Brain pericyte (primary cell): ENCODE measurements at regions not wholly inside any gene's neighbourhood (a gene's known extent, or its start where the extent isn't known, plus 50 kb on each side); places are given as distances from the start of the nearest gene placed in this dataset.
"Not testable (repeated sequence)": the region's sequence is repeated elsewhere in the genome, so short reads cannot be mapped to it uniquely, and the experiment has no call there.

Experiments
- DNase-seq: peaks from one replicate; pipeline ENCODE4 v3.0.0-alpha.2; 2012; ENCODE audit warnings: low read depth, low spot score

DNA sequence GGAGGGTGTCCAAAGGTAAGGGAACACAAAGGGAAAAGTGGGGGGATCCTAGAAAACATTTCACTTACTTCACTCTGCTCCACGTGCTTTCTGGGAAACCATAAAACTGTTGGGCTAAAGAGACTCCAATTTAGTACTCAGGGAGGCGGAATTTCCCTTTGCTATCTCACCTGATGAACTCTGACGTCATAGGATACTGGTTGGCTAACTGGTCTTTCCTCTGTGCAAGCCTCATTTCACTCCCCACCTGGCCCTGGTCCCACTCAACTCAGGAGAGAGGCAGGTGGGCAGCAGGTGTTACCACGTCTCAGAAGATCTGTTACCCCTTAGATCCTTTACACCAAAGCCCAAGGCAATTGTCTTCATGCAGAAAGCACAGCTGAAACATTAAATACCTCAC, 51.8 kb upstream of the PMAIP1 start:
- no peak for DNase-seq

DNA sequence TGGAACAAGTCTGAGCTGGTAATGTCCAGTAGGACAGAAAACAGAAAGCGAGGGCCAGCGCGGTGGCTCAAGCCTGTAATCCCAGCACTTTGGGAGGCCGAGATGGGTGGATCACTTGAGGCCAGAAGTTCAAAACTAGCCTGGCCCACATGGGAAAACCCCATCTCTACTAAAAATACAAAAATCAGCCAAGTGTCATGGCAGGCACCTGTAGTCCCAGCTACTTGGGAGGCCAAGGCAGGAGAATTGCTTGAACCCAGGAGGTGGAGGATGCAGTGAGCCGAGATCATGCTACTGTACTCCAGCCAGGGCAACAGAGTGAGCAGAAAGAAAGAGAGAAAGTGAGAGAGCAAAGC, 52.3 kb upstream of the PMAIP1 start:
- not testable (repeated sequence) for DNase-seq

DNA sequence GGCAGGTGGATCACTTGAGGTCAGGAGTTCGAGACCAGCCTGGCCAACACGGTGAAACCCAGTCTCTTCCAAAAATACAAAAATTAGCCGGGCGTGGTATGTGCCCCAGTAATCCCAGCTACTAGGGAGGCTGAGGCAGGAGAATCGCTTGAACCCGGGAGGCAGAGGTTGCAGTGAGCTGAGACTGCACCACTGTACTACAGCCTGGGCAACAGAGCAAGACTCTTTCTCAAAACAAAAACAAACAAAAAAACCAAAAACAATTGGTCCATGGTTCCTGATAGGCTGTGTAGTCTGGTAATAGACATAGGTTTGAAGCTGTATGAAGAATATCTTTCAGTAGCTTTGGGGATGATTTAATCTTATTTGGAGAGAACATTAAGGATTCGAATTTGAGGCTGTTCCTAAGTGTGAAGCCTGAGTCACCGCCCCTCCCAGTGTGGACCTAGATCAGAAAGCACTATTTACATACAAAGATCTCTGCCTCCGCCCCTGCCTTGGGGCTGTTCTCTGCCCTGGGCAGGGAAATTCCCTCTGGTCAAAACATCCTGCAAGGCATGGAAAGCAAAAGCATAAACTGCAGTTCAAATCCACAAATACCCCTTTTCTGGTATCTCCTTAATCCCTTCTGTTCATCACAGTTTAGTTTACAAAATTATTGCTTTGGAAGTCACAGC, 52.8 kb upstream of the PMAIP1 start:
- no peak for DNase-seq

DNA sequence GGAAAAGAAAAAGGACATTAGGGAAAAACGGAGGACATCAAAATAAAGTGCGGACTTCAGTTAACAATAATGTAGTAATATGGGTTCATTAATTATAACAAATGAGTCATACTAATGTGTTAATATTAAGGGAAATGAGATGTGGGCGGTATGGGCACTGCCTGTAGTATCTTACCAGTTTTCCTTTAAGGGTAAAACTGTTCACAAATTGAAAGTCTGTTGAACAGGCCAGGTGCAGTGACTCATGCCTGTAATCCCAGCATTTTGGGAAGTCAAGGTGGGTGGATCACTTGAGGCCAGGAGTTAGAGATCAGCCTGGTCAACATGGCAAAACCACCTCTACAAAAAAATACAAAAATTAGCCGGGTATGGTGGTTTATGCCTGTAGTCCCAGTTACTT, 56.8 kb upstream of the PMAIP1 start:
- DNase-seq = no peak

DNA sequence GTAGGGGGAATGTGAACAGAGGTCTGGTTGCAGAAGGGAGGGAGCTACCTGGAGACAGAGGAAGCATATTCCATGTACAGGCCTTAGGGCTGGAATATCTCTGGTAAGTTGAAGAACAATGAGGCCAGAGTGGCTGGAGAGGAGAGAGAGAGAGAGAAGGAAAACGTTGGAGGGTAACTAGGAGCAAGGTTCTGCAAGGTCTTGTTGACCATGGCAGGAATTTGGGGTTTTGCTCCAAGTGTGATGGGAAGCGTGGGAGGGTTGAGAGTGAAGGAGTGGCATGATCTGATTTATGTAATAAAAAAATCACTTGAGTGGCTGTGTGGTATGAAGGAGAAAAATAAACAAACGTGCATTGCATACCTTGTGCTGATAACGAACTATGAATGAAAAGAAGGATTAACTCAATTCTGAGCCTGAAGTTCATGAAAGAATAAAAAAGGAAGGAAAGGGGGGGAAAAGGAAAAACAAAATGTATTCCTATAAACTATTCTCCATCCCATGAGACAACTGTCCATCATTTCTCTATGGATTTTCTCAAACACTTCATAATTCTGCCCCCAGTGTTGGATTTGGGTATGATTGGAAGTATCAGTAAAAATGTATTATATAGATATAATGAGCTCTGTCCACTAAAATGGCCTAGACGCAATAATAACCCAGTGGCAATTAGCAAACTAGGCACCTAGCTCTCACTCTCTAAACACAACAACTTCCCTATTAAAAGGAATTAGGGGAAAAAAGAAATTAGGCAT, 59.7 kb upstream of the PMAIP1 start:
- no peak for DNase-seq

DNA sequence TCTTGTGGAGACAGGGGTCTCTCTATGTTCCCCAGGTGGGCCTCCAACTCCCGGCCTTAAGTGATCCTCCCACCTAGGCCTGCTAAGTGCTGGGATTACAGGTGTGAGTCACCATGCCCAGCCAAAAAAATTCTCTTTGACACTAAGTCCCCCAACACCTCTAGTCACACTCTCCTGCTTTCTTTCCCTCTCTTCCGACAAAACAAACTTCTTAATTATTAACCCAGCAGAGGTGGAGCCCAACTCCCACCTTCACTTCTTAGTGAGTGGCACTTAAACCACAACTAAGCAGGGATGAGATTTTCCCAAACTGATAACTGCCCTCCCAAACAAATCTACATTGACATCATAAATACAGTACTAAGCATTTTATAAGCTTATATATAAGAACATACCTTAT, 60.5 kb upstream of the PMAIP1 start:
- DNase-seq = no peak

DNA sequence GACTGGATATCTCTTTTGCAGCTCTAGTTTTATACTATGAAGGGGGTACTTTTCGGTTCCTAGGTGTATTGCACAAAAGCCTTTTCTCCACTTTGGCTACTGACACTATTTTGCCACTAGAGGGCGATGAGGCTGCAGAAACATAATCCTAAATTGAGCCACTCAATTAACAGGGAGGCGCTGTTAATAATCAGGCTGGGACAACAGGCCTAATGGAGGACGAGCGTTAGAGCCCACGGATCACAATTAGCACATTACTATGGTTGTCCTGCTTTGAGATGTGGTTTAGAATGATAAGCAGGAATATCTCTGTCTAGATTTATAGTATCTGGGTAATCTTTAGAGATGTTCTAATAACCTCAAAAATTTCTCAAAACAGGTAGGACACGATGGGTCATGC, 62.2 kb upstream of the PMAIP1 start:
- DNase-seq = no peak

DNA sequence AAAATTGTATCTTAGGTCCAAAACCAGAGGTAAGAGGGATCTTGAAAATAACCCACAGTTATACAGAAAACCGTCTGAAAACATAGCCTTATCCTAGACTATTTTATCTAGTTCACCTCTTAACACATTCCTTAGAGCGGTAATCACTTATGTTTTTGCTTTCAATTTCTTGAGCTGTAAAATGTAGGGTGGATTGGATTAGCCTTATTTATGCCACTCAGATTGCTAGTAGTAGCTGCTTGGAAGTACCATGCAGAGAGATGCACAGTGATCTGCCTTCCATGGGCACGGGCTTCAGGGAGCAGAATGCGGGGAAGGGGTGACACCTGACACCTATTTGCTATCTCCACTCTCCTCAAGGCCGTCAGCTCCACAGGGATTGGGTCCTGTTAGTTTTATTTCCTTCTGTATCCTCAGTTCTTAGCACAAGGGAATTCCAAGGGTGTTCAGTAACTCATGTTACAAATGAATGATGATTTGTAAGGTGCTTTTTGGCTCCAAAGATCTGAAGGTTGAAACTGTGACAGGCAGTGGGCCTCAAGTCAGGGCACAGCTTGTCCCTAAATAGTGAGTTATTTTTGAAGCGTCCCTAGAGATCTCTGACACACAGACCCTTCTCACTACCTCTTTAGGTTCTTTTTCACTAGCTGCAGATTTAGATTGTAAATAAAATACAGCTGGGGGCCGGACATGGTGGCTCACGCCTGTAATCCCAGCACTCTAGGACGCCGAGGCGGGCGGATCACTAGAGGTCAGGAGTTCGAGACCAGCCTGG, 64.0 kb upstream of the PMAIP1 start:
- DNase-seq = no peak

DNA sequence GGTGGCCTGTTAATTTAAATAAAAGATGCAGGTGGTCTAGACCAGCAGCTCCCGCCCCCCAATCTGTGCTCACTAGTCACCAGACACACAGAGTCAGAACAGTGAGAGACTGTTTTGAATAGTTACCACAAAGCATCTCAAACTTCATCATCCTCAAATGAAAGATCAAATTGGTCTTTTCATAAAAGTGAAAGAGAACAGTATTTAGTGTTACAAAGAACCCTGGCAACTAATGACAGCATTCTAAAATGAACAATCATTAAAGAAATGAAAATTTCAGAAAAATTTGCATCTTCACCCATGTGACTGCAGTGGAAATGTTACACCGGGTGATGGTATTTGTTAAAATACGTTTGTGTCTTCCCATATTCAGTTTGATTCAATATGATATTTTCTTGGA, 65.5 kb upstream of the PMAIP1 start:
- DNase-seq = no peak

DNA sequence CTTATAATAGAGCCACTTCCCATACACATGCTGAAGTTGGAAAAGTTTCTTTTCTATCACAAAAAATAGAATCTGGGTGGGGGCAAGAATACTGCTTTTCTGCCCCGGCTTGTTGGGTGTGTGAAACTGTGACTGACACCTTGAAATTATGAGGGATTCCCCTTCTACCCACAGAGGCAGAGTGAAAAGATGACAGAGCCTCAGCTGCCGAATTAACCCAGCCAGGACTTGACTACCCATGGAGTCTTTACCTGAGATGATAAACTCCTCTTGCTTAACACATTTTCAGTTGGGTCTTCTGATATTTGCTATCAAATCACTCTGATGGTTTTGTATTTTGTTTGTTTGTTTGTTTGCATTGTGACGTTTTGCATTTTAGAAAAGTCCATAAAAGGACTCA, 66.0 kb upstream of the PMAIP1 start:
- DNase-seq = no peak

DNA sequence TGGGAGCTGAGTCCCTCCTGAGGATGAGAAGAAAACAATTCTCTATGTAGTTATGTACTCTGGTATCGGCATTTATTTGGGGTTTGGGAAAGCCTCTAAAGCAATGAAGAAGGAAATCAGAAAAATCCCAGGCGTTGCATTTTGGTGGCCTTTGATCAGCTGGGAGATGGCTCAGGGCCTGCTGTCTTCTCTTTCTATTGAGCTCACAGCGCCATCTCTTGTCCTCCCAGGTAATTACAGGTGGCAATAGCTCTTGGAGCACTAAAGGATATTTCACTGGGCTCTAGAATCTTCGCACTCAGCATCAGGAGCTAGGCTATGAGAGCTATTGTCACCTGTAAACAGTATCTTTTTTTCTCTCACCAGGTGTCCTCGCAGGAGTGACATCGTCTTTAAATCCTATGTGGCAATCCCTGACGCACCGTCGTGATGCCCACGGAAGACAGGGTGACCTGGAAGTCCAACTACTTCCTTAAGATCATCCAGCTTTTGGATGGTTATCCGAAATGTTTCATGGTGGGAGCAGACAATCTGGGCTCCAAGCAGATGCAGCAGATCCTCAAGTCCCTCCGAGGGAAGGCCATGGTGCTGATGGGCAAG, 76.1 kb upstream of the PMAIP1 start:
- no peak for DNase-seq

DNA sequence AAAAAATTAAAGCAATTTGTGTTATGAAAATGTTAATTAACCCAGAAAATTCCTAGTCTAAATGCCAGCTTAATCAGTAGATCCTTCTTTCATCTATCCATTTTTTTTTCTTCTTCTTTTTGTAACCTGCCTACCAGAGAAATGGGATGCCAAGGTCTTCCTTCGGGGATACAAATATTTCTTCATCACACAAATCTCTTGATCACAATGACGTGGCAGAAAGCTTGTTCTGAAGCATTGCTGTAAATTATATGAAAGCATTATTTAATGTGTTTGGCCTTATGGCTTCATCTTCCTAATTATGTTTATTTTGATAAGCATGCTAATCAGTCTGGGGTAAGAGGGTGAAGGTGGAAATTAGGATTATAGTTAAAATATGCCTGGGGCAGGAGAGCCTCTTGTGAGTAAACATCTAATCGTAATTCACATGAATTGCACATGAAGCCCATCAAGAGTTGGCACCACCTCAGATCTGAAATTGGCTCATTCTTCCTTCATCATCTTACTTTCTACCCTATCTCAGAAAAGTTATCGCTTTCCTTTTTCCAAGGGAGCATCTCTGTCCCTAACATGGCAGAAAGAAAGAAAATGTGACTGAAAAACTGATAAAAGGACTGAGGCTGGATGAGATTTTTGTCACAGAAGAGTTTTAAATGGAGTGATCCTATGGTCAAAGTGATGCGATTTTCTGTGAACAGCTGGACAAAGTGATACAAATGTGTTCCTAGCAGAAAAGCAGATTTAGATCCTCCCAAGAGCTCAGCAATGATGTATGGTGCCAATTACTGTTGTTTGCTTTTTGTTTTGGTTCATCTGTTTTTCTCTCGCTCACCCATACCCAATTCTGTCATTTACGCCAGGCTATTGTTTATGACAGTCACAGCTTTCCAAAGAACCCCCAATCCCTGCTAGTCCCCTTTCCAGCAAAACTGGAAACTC, 76.9 kb upstream of the PMAIP1 start:
- no peak for DNase-seq

DNA sequence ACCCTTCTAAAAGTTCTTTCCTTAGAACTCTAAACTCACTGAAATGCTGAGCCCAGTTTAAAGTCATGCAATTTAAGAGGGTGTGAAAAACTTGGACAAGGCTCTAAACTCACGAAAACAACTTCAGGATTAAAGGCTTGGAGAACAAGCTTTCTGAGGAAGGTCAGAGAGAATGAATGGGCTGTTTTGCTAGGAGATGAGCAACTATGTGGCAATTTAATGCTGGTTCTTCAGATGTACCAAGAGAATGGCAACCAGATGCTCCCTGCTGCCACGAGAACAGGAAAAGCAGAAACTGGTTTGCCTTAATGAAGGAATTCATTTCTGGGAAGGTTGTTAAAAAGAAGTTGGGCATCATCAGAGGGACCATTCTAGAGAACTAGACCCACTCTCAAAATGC, 77.8 kb upstream of the PMAIP1 start:
- no peak for DNase-seq

DNA sequence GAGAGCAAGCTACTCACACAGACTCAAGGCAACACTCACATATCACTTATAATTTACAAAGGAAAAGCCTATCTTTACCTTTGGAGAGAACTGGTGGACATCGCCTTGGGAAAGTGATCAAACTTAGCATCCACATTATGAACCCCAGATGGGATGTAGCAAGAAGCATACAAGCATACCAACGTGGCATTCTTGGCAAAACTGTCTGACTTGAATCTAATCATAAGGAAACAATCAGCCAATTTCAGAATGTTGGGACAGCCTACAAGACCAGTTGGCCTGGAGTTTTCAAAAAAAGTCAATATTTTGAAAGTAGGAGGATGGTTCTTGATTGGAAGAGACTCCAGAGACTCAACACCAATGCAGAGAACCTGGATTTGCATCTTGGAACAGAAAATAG, 79.1 kb upstream of the PMAIP1 start:
- no peak for DNase-seq

DNA sequence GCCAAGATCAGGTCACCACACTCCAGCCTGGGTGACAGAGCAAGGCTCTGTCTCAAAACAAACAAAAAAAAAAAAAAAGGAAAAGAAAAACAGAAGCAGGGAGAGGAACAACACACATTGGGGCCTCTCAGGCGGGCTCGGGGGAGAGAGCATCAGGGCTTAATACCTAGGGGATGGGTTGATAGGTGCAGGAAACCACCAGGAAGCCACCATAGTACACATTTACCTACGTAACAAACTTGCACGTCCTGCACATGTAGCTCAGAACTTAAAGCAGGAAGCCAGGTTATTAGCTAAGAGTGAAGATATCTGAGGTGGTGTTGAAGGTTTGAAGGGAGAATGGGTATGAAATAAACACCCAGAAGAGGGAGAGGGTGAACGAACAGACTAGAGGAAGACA, 81.0 kb upstream of the PMAIP1 start:
- DNase-seq = no peak

DNA sequence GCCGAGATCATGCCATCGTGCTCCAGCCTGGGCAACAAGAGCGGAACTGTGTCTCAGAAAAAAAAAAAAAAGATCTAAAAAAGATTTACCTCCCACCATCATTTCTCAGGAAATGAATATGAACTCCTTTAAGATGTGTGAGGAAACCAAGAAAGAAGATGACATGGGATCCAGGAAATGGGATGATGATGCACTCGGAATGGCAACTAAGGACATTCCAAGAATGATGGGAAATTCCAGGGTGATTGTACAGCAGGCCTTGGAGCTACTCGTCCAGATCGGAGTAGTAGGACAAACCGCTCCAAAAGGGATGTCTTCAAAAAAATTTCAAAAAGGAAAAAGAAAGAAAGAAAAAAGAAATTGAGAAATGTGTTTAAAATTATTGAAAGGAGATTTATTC, 84.9 kb upstream of the PMAIP1 start:
- no peak for DNase-seq

DNA sequence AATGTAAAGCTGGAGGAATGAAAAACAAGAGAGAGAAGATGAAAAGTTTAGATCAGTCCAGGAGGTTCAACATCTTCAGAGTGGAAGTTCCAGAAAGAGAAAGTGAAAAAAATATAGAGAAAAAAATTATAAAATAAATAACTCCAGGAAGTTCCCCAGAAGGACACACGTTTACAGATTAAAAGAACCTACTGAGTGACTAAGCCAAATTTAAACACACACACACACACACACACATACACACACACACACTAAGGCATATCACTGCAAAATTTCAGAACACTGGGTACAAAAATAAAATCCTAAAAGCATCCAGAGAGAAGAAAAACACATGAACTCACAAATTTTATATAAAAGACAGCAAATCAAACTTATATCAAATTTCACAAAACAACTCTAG, 85.9 kb upstream of the PMAIP1 start:
- DNase-seq = no peak

DNA sequence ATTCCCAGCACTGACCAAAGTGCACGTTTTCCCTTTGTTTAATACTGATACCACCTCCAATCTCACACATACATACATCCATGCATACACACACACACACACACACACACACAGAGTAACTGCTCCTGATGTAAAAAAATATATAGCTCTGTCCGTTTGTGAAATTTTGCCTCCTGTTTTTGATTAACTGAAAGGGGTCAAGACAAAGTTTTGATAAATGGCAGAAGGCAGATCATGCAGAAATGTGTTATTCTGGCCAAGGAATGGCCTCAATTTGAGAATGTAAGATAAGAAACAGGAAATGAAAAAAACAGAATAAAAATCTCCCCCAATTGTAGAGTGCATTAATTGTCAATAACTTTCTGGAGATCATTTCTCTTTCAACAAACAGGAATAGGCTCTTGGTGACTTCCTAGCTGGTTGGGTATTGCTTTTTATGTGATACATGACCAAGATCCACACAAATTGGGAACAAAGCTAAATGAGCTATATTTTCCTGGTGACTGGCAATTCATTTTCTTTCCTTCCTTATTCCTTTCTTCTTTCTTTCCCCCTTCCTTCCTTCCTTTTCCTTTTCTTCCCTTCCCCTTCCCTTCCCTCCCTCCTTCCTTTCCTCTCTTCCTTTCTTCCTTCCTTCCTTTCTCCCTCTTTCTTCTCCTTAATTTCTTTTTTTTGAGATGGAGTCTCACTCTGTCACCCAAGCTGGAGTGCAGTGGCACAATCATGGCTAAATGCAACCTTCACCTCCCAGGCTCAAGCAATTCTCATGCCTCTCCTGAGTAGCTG, 88.9 kb upstream of the PMAIP1 start:
- DNase-seq = no peak

DNA sequence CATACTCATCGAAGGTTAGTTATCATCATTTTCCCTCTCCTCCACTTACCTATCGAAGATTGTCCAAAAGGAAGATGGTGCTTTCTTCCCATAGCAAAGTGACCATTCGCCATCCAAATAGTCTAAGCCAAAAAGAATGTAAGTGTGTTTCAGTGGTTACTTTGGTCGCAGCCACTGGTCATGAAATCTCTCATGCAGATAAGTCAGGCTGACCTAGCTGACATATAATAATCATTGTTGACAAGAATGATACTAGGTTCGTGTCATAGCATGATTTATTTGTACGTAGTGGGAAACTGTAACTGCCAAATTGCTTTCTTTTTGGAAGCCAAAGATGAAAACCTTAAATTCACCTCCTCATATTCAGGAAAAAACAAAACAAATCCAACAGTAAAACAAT, 89.6 kb upstream of the PMAIP1 start:
- DNase-seq = no peak

DNA sequence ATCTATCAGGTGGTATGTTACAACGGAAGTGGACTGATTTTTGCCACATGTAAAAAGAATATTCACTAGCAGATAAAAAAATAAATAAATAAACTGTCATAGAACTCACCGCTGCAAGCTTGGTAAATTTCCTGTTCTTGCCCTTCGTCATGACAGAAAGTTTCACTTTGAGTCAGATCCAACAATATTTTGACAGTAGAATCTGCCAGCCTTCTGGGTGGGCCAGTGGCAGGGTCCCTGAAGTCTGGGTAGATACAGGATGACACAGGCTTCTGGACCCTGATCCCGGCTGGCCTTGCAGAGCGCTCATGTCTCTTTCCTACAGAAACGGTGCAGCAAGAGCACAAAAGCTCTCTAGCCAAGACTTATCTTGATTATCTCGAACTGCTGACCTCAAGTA, 97.8 kb upstream of the PMAIP1 start:
- no peak for DNase-seq

DNA sequence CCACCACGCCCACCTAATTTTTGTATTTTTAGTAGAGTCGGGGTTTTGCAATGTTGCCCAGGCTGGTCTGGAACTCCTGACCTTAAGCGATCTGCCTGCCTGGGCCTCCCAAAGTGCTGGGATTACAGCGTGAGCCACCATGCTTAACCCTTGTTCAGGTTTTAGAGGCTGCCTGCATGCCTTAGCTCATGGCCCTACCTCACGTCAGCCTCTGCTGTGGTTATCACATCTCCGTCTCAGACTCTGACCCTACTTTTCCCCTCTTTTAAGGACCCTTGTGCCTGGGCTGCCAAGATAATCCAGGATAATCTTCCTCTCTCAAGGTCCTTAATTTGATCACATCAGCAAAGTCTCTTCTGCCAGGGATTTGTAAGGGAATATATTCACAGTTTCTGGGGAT, 98.2 kb upstream of the PMAIP1 start:
- DNase-seq = no peak
